Gastroesophageal sphincter (tissue), 4 donors: ENCODE measurements at regions not wholly inside any gene's neighbourhood (a gene's known extent, or its start where the extent isn't known, plus 50 kb on each side); places are given as distances from the start of the nearest gene placed in this dataset.

ENCODE experiments used
- ATAC-seq: fragments of 150-250 bp; one replicate; pipeline ENCODE4 v1.9.1; 2016; ENCODE audit warnings: mild to moderate bottlenecking, moderate library complexity
- H3K27ac ChIP-seq, 4 donors: fragments of 200-600 bp; sonication (generic) in 3 of 4; 1 replicate in 3 of 4; 2 replicates in 1 of 4; pipeline ENCODE4 v1.5.1; 2016 to 2019
- H3K27me3 ChIP-seq: fragments of 200-600 bp; sonication (generic); one replicate; pipeline ENCODE4 v1.5.1; 2019
- H3K36me3 ChIP-seq, 2 donors: fragments of 200-600 bp; sonication (generic); one replicate each; pipeline ENCODE4 v1.5.1; 2019; ENCODE audit warnings: control low read depth in 1 of 2
- H3K4me1 ChIP-seq, 3 donors: fragments of 200-600 bp; sonication (generic); 1 replicate in 2 of 3; 2 replicates in 1 of 3; pipeline ENCODE4 v1.5.1; 2016 to 2019; ENCODE audit warnings: control low read depth in 2 of 3
- H3K4me3 ChIP-seq, 2 donors: fragments of 200-600 bp; sonication (generic); one replicate each; pipeline ENCODE4 v1.5.1; 2019; ENCODE audit warnings: mild to moderate bottlenecking in 1 of 2, moderate library complexity in 1 of 2
- H3K9me3 ChIP-seq, 3 donors: fragments of 200-600 bp; sonication (generic); one replicate each; pipeline ENCODE4 v1.5.1; 2017 to 2019; ENCODE audit warnings: control low read depth in 2 of 3
- CTCF ChIP-seq, 4 experiments: fragments of 200-600 bp in 2 of 4; fragments of 450-650 bp in 2 of 4; sonication (generic) in 1 of 4; IDR thresholded peaks; one replicate each; pipeline ENCODE4 v1.5.1; 2017 to 2019; ENCODE audit warnings: antibody characterized with exemption in 4 of 4, mild to moderate bottlenecking in 2 of 4, moderate library complexity in 2 of 4
- EP300 ChIP-seq: sonication (generic); formaldehyde crosslinking; IDR thresholded peaks from one replicate; pipeline ENCODE4 v1.6.1; 2017; ENCODE audit warnings: antibody characterized with exemption, mild to moderate bottlenecking
- POLR2A ChIP-seq, 2 donors: fragments of 450-650 bp; IDR thresholded peaks; one replicate each; pipeline ENCODE4 v1.6.1; 2017; ENCODE audit warnings: antibody characterized with exemption in 2 of 2, mild to moderate bottlenecking in 2 of 2, moderate library complexity in 1 of 2
- POLR2AphosphoS5 ChIP-seq: sonication (generic); formaldehyde crosslinking; IDR thresholded peaks from one replicate; pipeline ENCODE4 v1.6.1; 2017; ENCODE audit warnings: antibody characterized with exemption
- WGBS, 2 donors: methylation state at CpG; one replicate each; pipeline ENCODE4 v1.1.5; 2018; ENCODE audit warnings: low coverage in 1 of 2; 5-methylcytosine and 5-hydroxymethylcytosine counted together

DNA sequence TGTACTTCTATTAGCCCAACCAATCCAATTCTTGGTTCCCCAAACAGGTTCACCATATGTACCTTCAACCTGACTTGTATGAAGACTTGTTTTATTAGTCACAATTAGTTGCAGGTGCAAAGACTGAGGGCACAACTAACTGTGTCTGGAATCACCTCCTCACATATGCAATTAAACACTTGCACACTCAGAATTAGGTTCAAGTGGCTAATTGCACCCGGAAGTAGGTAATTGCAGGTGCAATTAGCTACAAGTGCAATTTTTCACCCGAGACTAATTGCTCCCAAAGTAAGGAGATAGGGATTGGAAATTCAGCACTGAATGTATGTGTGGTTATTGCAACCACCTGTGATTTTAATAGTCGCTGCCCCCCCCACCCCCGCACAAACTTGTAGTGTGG, 338.9 kb downstream of the ZSWIM6 start:
- H3K27me3 ChIP-seq: no peaks in the 10 kb centered on the region
- H3K27ac ChIP-seq: no peak overlapping the region
- WGBS, 2 donors: 88 to 98% methylated on average over 3 to 4 of the region's 4 CpGs
- no peaks in the 10 kb centered on the region for H3K36me3 ChIP-seq
- no peak for ATAC-seq
- H3K4me1 ChIP-seq: no peaks in the 10 kb centered on the region
- no peaks in the 10 kb centered on the region for H3K9me3 ChIP-seq
- no peak for TF ChIP-seq EP300
- TF ChIP-seq POLR2AphosphoS5: no peak
- no peak overlapping the region for H3K4me3 ChIP-seq

- H3K4me3 ChIP-seq: no peak overlapping the region
- H3K36me3 ChIP-seq: no peaks in the 10 kb centered on the region
- no peaks in the 10 kb centered on the region for H3K9me3 ChIP-seq
- no peak for TF ChIP-seq POLR2AphosphoS5
- no peak for TF ChIP-seq EP300
- no peak for TF ChIP-seq CTCF (IDR thresholded peaks at IDR 0.05)
- TF ChIP-seq POLR2A (IDR thresholded peaks at IDR 0.05): no peak
- H3K27me3 ChIP-seq: no peaks in the 10 kb centered on the region
- ATAC-seq: peak; percentile 59
- no peak overlapping the region for H3K27ac ChIP-seq
- WGBS, 2 donors: 27 to 80% methylated on average over 1 of the region's 9 CpGs
- no peaks in the 10 kb centered on the region for H3K4me1 ChIP-seq
These were observed 341.1 kb downstream of the ZSWIM6 start for GRCh38 chr5:61673007-61673735.

DNA sequence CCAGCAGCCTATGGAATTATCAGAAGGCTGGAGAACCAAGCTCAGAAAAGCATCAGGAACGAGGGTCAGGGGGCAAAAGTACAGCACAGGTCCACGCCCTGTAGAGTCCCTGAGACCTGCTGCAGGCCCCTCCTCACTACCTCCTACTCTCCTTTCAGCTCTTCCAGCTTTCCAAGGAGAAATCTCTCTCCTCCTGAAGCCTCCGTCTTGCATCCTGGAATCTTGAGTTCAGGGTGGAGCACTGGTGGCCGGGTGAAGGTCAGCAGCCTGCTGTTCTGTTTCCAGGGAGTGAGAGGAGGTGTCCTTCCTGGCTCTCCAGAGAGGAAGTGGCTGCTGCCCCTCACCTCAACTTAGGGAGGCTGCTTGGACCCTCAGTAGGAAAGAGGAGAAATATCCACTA, 342.3 kb downstream of the ZSWIM6 start:
- no peak for ATAC-seq
- TF ChIP-seq POLR2AphosphoS5 (no peak), POLR2A (IDR thresholded peaks at IDR 0.05) (no peak), CTCF (IDR thresholded peaks at IDR 0.05) (no peak), EP300 (no peak)
- WGBS, 2 donors: 75% methylated on average over 3 of the region's 4 CpGs; no CpG with 5 or more reads in 1 of the 2 donors

GRCh38 chr5:61675015-61675692, 343.1 kb downstream of the ZSWIM6 start:
- WGBS, 2 donors: 76 to 87% methylated on average over 3 of the region's 5 CpGs
- no peaks in the 10 kb centered on the region for H3K9me3 ChIP-seq
- ATAC-seq: peak; percentile 34
- H3K4me3 ChIP-seq: no peak overlapping the region
- no peaks in the 10 kb centered on the region for H3K36me3 ChIP-seq
- no peaks in the 10 kb centered on the region for H3K27me3 ChIP-seq
- no peak for TF ChIP-seq POLR2A (IDR thresholded peaks at IDR 0.05)
- no peak for TF ChIP-seq EP300
- no peak for TF ChIP-seq POLR2AphosphoS5
- no peaks in the 10 kb centered on the region for H3K4me1 ChIP-seq
- no peak overlapping the region for H3K27ac ChIP-seq

More for the DNA sequence above, 342.3 kb downstream of the ZSWIM6 start:
- Histone ChIP-seq H3K27ac (no peak overlapping the region), H3K4me1 (no peaks in the 10 kb centered on the region), H3K36me3 (no peaks in the 10 kb centered on the region), H3K27me3 (no peaks in the 10 kb centered on the region), H3K9me3 (no peaks in the 10 kb centered on the region), H3K4me3 (no peak overlapping the region)

DNA sequence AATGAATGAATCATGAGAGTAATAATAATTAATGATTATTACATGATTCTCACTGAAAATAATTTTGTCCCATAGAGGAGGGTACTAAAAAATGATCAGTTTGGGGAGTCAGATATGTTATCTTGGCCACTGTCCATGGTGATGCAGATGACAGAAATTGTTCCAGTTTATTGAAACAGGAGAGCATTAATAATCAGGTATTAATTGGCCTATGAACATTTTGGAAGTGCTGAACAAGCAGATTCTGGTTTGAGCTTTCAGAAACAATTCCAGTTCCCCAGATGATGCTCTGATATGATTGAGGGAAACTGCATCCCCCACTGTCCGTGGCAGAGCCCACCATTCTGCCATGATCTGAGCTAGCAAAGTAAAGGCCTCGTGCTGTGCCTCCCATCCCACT, 345.2 kb downstream of the ZSWIM6 start:
- WGBS, 2 donors: 71% methylated on average over 1 of the region's 2 CpGs; no CpG with 5 or more reads in 1 of the 2 donors
- Histone ChIP-seq H3K36me3 (no peaks in the 10 kb centered on the region), H3K9me3 (no peaks in the 10 kb centered on the region), H3K27ac (no peak overlapping the region), H3K4me1 (no peaks in the 10 kb centered on the region), H3K27me3 (no peaks in the 10 kb centered on the region), H3K4me3 (no peak overlapping the region)
- no peak for TF ChIP-seq POLR2AphosphoS5
- no peak for TF ChIP-seq POLR2A (IDR thresholded peaks at IDR 0.05)
- no peak for TF ChIP-seq CTCF (IDR thresholded peaks at IDR 0.05)
- TF ChIP-seq EP300: no peak
- no peak for ATAC-seq

DNA sequence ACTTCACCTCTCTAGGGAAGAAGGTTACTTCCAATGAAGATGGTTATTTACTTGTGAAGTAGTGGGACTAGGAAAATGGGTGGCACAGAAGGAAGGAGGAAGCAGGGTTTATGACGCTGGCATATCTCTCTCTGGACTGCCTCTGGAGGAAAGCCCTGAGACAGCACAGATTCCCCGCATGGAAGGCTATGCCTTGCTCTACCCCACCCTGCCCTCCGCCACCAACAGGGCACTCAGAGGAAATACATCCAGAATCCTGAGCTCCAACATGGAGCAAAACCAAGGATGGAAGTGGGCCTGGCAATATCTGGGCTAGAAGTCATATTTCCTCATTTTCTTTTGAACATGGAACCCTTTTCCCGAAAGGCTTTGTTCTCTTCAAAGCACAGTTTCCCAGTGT, 346.9 kb downstream of the ZSWIM6 start:
- 78 to 100% methylated on average over 3 to 4 of the region's 4 CpGs for WGBS, 2 donors
- Histone ChIP-seq H3K4me3 (no peak overlapping the region), H3K27ac (no peak overlapping the region), H3K4me1 (no peaks in the 10 kb centered on the region), H3K36me3 (no peaks in the 10 kb centered on the region), H3K27me3 (no peaks in the 10 kb centered on the region), H3K9me3 (no peaks in the 10 kb centered on the region)
- ATAC-seq: no peak
- no peak for TF ChIP-seq EP300
- TF ChIP-seq POLR2AphosphoS5: no peak
- no peak for TF ChIP-seq CTCF (IDR thresholded peaks at IDR 0.05)
- TF ChIP-seq POLR2A (IDR thresholded peaks at IDR 0.05): no peak
